DMS79 treated with DMSO at 0.1 percent for 48 hours (cell line): ENCODE measurements at regions not wholly inside any gene's neighbourhood (a gene's known extent, or its start where the extent isn't known, plus 50 kb on each side); places are given as distances from the start of the nearest gene placed in this dataset.
"Not testable (repeated sequence)": the region's sequence is repeated elsewhere in the genome, so short reads cannot be mapped to it uniquely, and the experiment has no call there.

Experiments used
- DNase-seq: peaks from one replicate; lab custom pipeline; 2025; lab: John Stamatoyannopoulos, UW

GRCh38 chr18:10169064-10169562 lies 255.3 kb downstream of the VAPA start:
- no peak for DNase-seq

GRCh38 chr18:10169814-10170213 lies 256.0 kb downstream of the VAPA start:
- DNase-seq = no peak

GRCh38 chr18:10170375-10170774 lies 256.6 kb downstream of the VAPA start:
- no peak for DNase-seq

GRCh38 chr18:10175333-10175732 lies 261.5 kb downstream of the VAPA start:
- DNase-seq = not testable (repeated sequence)

- DNase-seq = not testable (repeated sequence)
Measured at GRCh38 chr18:10179326-10179725, 265.5 kb downstream of the VAPA start.

GRCh38 chr18:10182009-10182624 lies 268.3 kb downstream of the VAPA start:
- DNase-seq = no peak

- no peak for DNase-seq
Measured at GRCh38 chr18:10184776-10185175, 269.7 kb upstream of the APCDD1 start.

GRCh38 chr18:10188971-10189810 lies 265.2 kb upstream of the APCDD1 start:
- DNase-seq = no peak

GRCh38 chr18:10190564-10190963 lies 263.9 kb upstream of the APCDD1 start:
- DNase-seq = no peak

- no peak for DNase-seq
Measured at GRCh38 chr18:10193444-10193843, 261.0 kb upstream of the APCDD1 start.

- DNase-seq = no peak
Measured at GRCh38 chr18:10194592-10194991, 259.8 kb upstream of the APCDD1 start.

- DNase-seq = no peak
Measured at GRCh38 chr18:10195529-10195928, 258.9 kb upstream of the APCDD1 start.

GRCh38 chr18:10197097-10197496 lies 257.3 kb upstream of the APCDD1 start:
- DNase-seq = no peak

- DNase-seq = no peak
Measured at GRCh38 chr18:10201226-10201625, 253.2 kb upstream of the APCDD1 start.

GRCh38 chr18:10201659-10202058 lies 252.8 kb upstream of the APCDD1 start:
- no peak for DNase-seq

- no peak for DNase-seq
Measured at GRCh38 chr18:10202845-10203321, 251.6 kb upstream of the APCDD1 start.

- DNase-seq = no peak
Measured at GRCh38 chr18:10205151-10205550, 249.3 kb upstream of the APCDD1 start.

- DNase-seq = no peak
Measured at GRCh38 chr18:10207682-10208345, 246.6 kb upstream of the APCDD1 start.

GRCh38 chr18:10209302-10209701 lies 245.1 kb upstream of the APCDD1 start:
- no peak for DNase-seq

- DNase-seq = no peak
Measured at GRCh38 chr18:10210057-10210633, 244.3 kb upstream of the APCDD1 start.

GRCh38 chr18:10213526-10213925 lies 240.9 kb upstream of the APCDD1 start:
- no peak for DNase-seq

- DNase-seq = no peak
Measured at GRCh38 chr18:10215446-10215845, 239.0 kb upstream of the APCDD1 start.
